HEK293 (cell line): ENCODE measurements at regions not wholly inside any gene's neighbourhood (a gene's known extent, or its start where the extent isn't known, plus 50 kb on each side); places are given as distances from the start of the nearest gene placed in this dataset.

Source experiments
- CTCF ChIP-seq: fragments of 450-650 bp; formaldehyde crosslinking; IDR thresholded peaks from 2 replicates; pipeline ENCODE4 v1.5.1; 2016; ENCODE audit warnings: missing biosample characterization, missing genetic modification characterization
- GLI4 ChIP-seq: fragments of 450-650 bp; formaldehyde crosslinking; IDR thresholded peaks from 2 replicates; pipeline ENCODE4 v1.5.1; 2016; ENCODE audit warnings: missing biosample characterization, missing genetic modification characterization
- KLF7 ChIP-seq: fragments of 450-650 bp; formaldehyde crosslinking; IDR thresholded peaks from 2 replicates; pipeline ENCODE4 v1.5.1; 2016; ENCODE audit warnings: missing biosample characterization, missing genetic modification characterization, borderline replicate concordance
- REST ChIP-seq: fragments of 450-650 bp; formaldehyde crosslinking; IDR thresholded peaks from 2 replicates; pipeline ENCODE4 v1.5.1; 2016; ENCODE audit warnings: missing biosample characterization, missing genetic modification characterization
- YY1 ChIP-seq: fragments of 450-650 bp; formaldehyde crosslinking; IDR thresholded peaks from 2 replicates; pipeline ENCODE4 v1.5.1; 2018; ENCODE audit warnings: missing biosample characterization, missing genetic modification characterization
- ZBTB1 ChIP-seq: fragments of 450-650 bp; formaldehyde crosslinking; IDR thresholded peaks from 2 replicates; pipeline ENCODE4 v1.5.1; 2016; ENCODE audit warnings: missing biosample characterization, missing genetic modification characterization
- ZFP69B ChIP-seq: fragments of 450-650 bp; formaldehyde crosslinking; IDR thresholded peaks from 2 replicates; pipeline ENCODE4 v1.5.1; 2016; ENCODE audit warnings: missing biosample characterization, missing genetic modification characterization
- ZNF302 ChIP-seq: fragments of 450-650 bp; formaldehyde crosslinking; IDR thresholded peaks from 2 replicates; pipeline ENCODE4 v1.5.1; 2016; ENCODE audit warnings: missing biosample characterization, missing genetic modification characterization, low read depth
- ZNF394 ChIP-seq: fragments of 450-650 bp; formaldehyde crosslinking; IDR thresholded peaks from 2 replicates; pipeline ENCODE4 v1.5.1; 2016; ENCODE audit warnings: missing biosample characterization, missing genetic modification characterization, mild to moderate bottlenecking, moderate library complexity, borderline replicate concordance
- ZNF404 ChIP-seq: fragments of 450-650 bp; formaldehyde crosslinking; IDR thresholded peaks from 2 replicates; pipeline ENCODE4 v1.5.1; 2017; ENCODE audit warnings: missing biosample characterization, missing genetic modification characterization
- ZNF777 ChIP-seq: fragments of 450-650 bp; formaldehyde crosslinking; IDR thresholded peaks from 2 replicates; pipeline ENCODE4 v1.5.1; 2017; ENCODE audit warnings: missing biosample characterization, missing genetic modification characterization, borderline replicate concordance

- no peak for TF ChIP-seq CTCF
- TF ChIP-seq ZFP69B = no peak
- TF ChIP-seq REST (tag by site-specific recombination) = no peak
- no peak for TF ChIP-seq ZNF394 (tag by site-specific recombination)
- TF ChIP-seq ZNF777 = no peak
- TF ChIP-seq ZNF302 (tag by site-specific recombination) = no peak
- no peak for TF ChIP-seq GLI4 (tag by site-specific recombination)
- TF ChIP-seq KLF7 (tag by site-specific recombination) = no peak
- no peak for TF ChIP-seq ZBTB1 (tag by site-specific recombination)
- no peak for TF ChIP-seq ZNF404 (tag by site-specific recombination)
- no peak for TF ChIP-seq YY1 (tag by site-specific recombination)
Observed at GRCh38 chr5:163809473-163809872, 304.1 kb downstream of the MAT2B start.
